ENCODE measurements at regions not wholly inside any gene's neighbourhood (a gene's known extent, or its start where the extent isn't known, plus 50 kb on each side); places are given as distances from the start of the nearest gene placed in this dataset.
"Not testable (repeated sequence)": the region's sequence is repeated elsewhere in the genome, so short reads cannot be mapped to it uniquely, and the experiment has no call there.

- Histone ChIP-seq H3K9me3 (no peaks in the 10 kb centered on the region), H3K4me1 (peaks cover 0 to under 1% (median 0%) of the 10 kb centered on the region in 3 donors), H3K27me3 (peaks cover 80% of the 10 kb centered on the region), H3K36me3 (no peaks in the 10 kb centered on the region), H3K4me3 (no peak overlapping the region), H3K27ac (no peak overlapping the region)
- ATAC-seq, result no peak
- 81% methylated on average over 5 of the region's 10 CpGs; no CpG with 5 or more reads in 1 of the 2 donors for WGBS, 2 donors (ENCODE audit: low coverage in 1 of 2)
- TF ChIP-seq EP300 (IDR thresholded peaks at IDR 0.05) (no peak), CTCF (IDR thresholded peaks at IDR 0.05) (no peak), POLR2AphosphoS5 (IDR thresholded peaks at IDR 0.05) (no peak), POLR2A (IDR thresholded peaks at IDR 0.05) (no peak)
Measured at GRCh38 chr9:135178498-135178897, 91.0 kb downstream of the OLFM1 start.

GRCh38 chr9:135179041-135179440 lies 91.6 kb downstream of the OLFM1 start:
- no peaks in the 10 kb centered on the region for H3K9me3 ChIP-seq
- H3K36me3 ChIP-seq, result no peaks in the 10 kb centered on the region
- H3K27me3 ChIP-seq, result peaks cover 82% of the 10 kb centered on the region
- H3K4me3 ChIP-seq, result no peak overlapping the region
- no peak overlapping the region for H3K27ac ChIP-seq
- WGBS, 2 donors (ENCODE audit: low coverage in 1 of 2), result 85% methylated on average over 7 of the region's 10 CpGs; no CpG with 5 or more reads in 1 of the 2 donors
- ATAC-seq, result no peak
- peaks cover 0 to 6% (median 3%) of the 10 kb centered on the region in 3 donors for H3K4me1 ChIP-seq
- TF ChIP-seq EP300 (IDR thresholded peaks at IDR 0.05), result no peak
- TF ChIP-seq POLR2A (IDR thresholded peaks at IDR 0.05), result no peak
- no peak for TF ChIP-seq CTCF (IDR thresholded peaks at IDR 0.05)
- TF ChIP-seq POLR2AphosphoS5 (IDR thresholded peaks at IDR 0.05), result no peak

- H3K27ac ChIP-seq, result no peak overlapping the region
- TF ChIP-seq EP300 (IDR thresholded peaks at IDR 0.05), result no peak
- TF ChIP-seq POLR2A (IDR thresholded peaks at IDR 0.05), result no peak
- no peak for TF ChIP-seq POLR2AphosphoS5 (IDR thresholded peaks at IDR 0.05)
- TF ChIP-seq CTCF (IDR thresholded peaks at IDR 0.05), result no peak
- H3K9me3 ChIP-seq, result no peaks in the 10 kb centered on the region
- peaks cover 0 to 16% (median 3%) of the 10 kb centered on the region in 3 donors for H3K4me1 ChIP-seq
- H3K36me3 ChIP-seq, result no peaks in the 10 kb centered on the region
- no peak overlapping the region for H3K4me3 ChIP-seq
- no peak for ATAC-seq
- 60% methylated on average over 2 of the region's 9 CpGs; no CpG with 5 or more reads in 1 of the 2 donors for WGBS, 2 donors (ENCODE audit: low coverage in 1 of 2)
- peaks cover 82% of the 10 kb centered on the region for H3K27me3 ChIP-seq
Measured at GRCh38 chr9:135179976-135180375, 92.5 kb downstream of the OLFM1 start.

- no peaks in the 10 kb centered on the region for H3K9me3 ChIP-seq
- peaks cover 0 to 22% (median 3%) of the 10 kb centered on the region in 3 donors for H3K4me1 ChIP-seq
- no peaks in the 10 kb centered on the region for H3K36me3 ChIP-seq
- H3K4me3 ChIP-seq, result no peak overlapping the region
- peaks cover 82% of the 10 kb centered on the region for H3K27me3 ChIP-seq
- H3K27ac ChIP-seq, result no peak overlapping the region
- ATAC-seq, result no peak
- TF ChIP-seq POLR2AphosphoS5 (IDR thresholded peaks at IDR 0.05) (no peak), EP300 (IDR thresholded peaks at IDR 0.05) (no peak), CTCF (IDR thresholded peaks at IDR 0.05) (no peak), POLR2A (IDR thresholded peaks at IDR 0.05) (no peak)
- WGBS, 2 donors (ENCODE audit: low coverage in 1 of 2), result no CpG with 5 or more reads among the region's 4 CpGs
Measured at GRCh38 chr9:135180586-135180985, 93.1 kb downstream of the OLFM1 start.

GRCh38 chr9:135181336-135181735 lies 93.9 kb downstream of the OLFM1 start:
- TF ChIP-seq EP300 (IDR thresholded peaks at IDR 0.05) (no peak), POLR2A (IDR thresholded peaks at IDR 0.05) (no peak), POLR2AphosphoS5 (IDR thresholded peaks at IDR 0.05) (no peak), CTCF (IDR thresholded peaks at IDR 0.05) (no peak)
- H3K4me3 ChIP-seq, result no peak overlapping the region
- 60 to 70% methylated on average over 3 to 4 of the region's 11 CpGs for WGBS, 2 donors (ENCODE audit: low coverage in 1 of 2)
- no peaks in the 10 kb centered on the region for H3K36me3 ChIP-seq
- H3K4me1 ChIP-seq, result peaks cover 0 to 29% (median 3%) of the 10 kb centered on the region in 3 donors
- no peaks in the 10 kb centered on the region for H3K9me3 ChIP-seq
- ATAC-seq, result no peak
- no peak overlapping the region for H3K27ac ChIP-seq
- peaks cover 82% of the 10 kb centered on the region for H3K27me3 ChIP-seq

GRCh38 chr9:135181841-135182240 lies 94.4 kb downstream of the OLFM1 start:
- not testable (repeated sequence) for H3K9me3 ChIP-seq, H3K27ac ChIP-seq, H3K4me3 ChIP-seq, H3K36me3 ChIP-seq, ATAC-seq
- WGBS, 2 donors (ENCODE audit: low coverage in 1 of 2), result 80 to 84% methylated on average over 1 to 7 of the region's 10 CpGs
- Histone ChIP-seq H3K27me3 (peaks cover 82% of the 10 kb centered on the region), H3K4me1 (peaks cover 0 to 34% (median 3%) of the 10 kb centered on the region in 3 donors)
